Activated CD4-positive, alpha-beta memory T cell treated with anti-CD3 and anti-CD28 coated beads for 36 hours (primary cell): ENCODE measurements at regions not wholly inside any gene's neighbourhood (a gene's known extent, or its start where the extent isn't known, plus 50 kb on each side); places are given as distances from the start of the nearest gene placed in this dataset.

Experiments
- CTCF ChIA-PET: fragments of 350-600 bp; sonication (Branson Sonifier 250); formaldehyde crosslinking; loops from one replicate; lab custom pipeline; 2021; ENCODE audit warnings: antibody characterized with exemption, inconsistent platforms; lab: Charles Lee
- POLR2A ChIA-PET: fragments of 350-600 bp; sonication (Branson Sonifier 250); formaldehyde crosslinking; loops from one replicate; lab custom pipeline; 2021; ENCODE audit warnings: antibody characterized with exemption; lab: Charles Lee
- DNase-seq: peaks from one replicate; pipeline ENCODE4 v3.0.0-alpha.2; 2020
- H3K27ac Mint-ChIP-seq: one replicate; pipeline ENCODE4 v1.8.0; 2021; ENCODE audit warnings: mixed read lengths
- H3K27me3 Mint-ChIP-seq: one replicate; pipeline ENCODE4 v1.8.0; 2021; ENCODE audit warnings: mixed read lengths
- H3K36me3 Mint-ChIP-seq: one replicate; pipeline ENCODE4 v1.8.0; 2021; ENCODE audit warnings: mixed read lengths
- H3K4me1 Mint-ChIP-seq: one replicate; pipeline ENCODE4 v1.8.0; 2021; ENCODE audit warnings: low read depth, mixed read lengths
- H3K4me3 Mint-ChIP-seq: one replicate; pipeline ENCODE4 v1.8.0; 2021; ENCODE audit warnings: mild to moderate bottlenecking, mixed read lengths
- H3K9me3 Mint-ChIP-seq: one replicate; pipeline ENCODE4 v1.8.0; 2021; ENCODE audit warnings: mixed read lengths
- intact Hi-C: fragments of 100-400 bp; cut with micrococcal nuclease; formaldehyde crosslinking; loops from one replicate; pipeline ENCODE4 v1.15.1; 2023

DNA sequence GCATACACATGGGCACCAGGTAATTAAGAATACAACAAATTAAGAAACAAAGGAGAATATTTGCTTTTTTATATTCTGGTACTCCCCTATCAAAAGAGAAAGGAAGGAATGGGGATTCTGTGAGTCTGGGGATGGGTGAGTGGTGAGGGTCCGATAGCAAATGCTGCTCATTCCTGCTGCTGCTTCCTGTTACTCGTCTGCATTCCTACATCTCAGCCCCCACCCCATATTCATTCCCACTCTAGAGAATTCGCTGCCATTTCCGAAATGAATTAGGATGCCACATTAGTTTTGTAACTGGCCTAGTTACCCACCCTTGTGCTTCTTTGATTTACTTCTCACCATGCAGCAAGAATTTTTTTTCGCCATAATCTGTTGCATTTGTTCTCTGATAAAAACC, 1905.3 kb upstream of the PIK3C3 start:
- no peak for DNase-seq
- no peaks in the 10 kb centered on the region for H3K4me1 Mint-ChIP-seq
- H3K4me3 Mint-ChIP-seq: no peak overlapping the region
- H3K9me3 Mint-ChIP-seq: peaks cover 22% of the 10 kb centered on the region
- intact Hi-C loops: no loop called here
- H3K27ac Mint-ChIP-seq: no peak overlapping the region
- POLR2A ChIA-PET: no interaction called here
- CTCF ChIA-PET: no interaction called here
- H3K36me3 Mint-ChIP-seq: no peaks in the 10 kb centered on the region
- no peaks in the 10 kb centered on the region for H3K27me3 Mint-ChIP-seq

DNA sequence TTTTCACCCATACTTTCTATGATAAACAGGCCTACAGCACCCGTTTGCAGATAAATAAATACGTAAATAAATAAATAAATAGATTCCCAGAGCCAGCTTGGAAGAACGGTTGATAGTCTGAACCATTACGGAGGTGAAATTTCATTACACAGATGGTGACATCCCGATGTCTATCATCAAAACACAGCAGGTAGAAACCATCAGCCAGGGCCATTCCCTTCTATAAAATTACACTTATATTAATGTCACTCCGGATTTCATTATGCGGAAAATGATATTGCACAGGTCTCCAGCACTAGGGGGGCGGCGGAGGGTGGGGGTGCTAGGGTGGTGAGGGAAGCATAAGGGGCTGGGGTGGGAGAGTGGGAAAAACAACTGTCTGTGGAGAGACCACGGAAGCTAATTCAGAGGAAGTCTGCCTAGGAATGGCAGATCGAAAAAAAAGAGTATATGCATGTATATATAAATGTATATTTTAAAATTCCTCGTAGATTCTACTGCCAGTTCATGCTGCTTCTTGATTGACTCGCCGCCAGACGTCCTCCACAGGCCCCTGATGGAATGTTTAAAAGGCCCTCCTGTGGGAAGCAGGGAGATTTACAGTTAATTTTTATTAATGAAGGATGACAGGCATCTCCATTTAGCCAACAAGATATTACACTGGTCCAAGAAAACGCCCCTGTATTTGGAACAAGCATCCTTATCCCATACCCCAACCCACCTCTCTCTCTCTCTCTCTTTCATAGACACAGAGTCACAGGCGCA, 1906.0 kb upstream of the PIK3C3 start:
- peaks cover 24% of the 10 kb centered on the region for H3K9me3 Mint-ChIP-seq
- no peak overlapping the region for H3K4me3 Mint-ChIP-seq
- CTCF ChIA-PET: no interaction called here
- H3K27ac Mint-ChIP-seq: no peak overlapping the region
- intact Hi-C loops: no loop called here
- no peak for DNase-seq
- no peaks in the 10 kb centered on the region for H3K4me1 Mint-ChIP-seq
- POLR2A ChIA-PET: no interaction called here
- no peaks in the 10 kb centered on the region for H3K27me3 Mint-ChIP-seq
- H3K36me3 Mint-ChIP-seq: no peaks in the 10 kb centered on the region

DNA sequence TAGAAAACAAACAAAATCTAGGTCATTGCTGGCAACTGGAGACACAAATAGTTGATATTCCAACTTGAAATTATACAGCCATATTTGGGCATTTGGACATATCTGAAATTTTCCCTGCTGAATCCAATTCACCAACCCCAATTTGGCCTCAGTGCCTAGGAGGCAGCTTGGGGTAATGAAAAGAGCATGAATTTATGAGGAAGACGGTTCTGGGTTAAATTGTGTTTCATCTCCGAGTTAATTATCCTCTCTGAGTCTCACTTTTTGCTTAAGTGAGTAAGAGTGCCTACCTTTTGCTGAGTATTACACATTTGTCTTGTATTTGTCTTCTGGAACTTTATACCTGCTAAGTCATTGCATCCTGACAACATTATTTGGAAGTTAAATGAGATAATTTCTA, 1906.8 kb upstream of the PIK3C3 start:
- Mint-ChIP-seq H3K4me3 (no peak overlapping the region), H3K27ac (no peak overlapping the region), H3K4me1 (no peaks in the 10 kb centered on the region), H3K36me3 (no peaks in the 10 kb centered on the region), H3K9me3 (peaks cover 29% of the 10 kb centered on the region), H3K27me3 (no peaks in the 10 kb centered on the region)
- DNase-seq: no peak
- intact Hi-C loops: no loop called here
- POLR2A ChIA-PET: no interaction called here
- CTCF ChIA-PET: no interaction called here

DNA sequence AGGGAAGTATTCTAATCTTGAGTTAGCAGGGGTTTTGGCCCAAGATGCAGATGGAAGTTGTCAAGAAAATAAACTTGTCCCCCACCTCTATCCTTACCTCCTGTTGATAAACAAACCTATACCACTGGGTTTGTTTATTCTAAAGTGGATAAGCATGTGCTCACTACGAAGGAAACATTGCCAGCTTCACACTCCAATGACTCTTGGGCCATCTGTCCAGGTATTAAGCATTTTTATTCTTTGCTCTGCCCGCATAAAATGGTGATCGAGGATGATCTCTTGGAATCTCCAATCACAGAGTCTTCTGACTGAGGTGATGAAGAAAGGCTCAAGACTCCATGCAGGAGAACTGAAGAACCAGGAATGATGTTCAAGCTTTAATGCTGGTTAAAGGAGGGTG, 1908.4 kb upstream of the PIK3C3 start:
- H3K4me3 Mint-ChIP-seq: no peak overlapping the region
- POLR2A ChIA-PET: no interaction called here
- peaks cover 29% of the 10 kb centered on the region for H3K9me3 Mint-ChIP-seq
- CTCF ChIA-PET: no interaction called here
- intact Hi-C loops: no loop called here
- no peaks in the 10 kb centered on the region for H3K36me3 Mint-ChIP-seq
- no peak overlapping the region for H3K27ac Mint-ChIP-seq
- no peaks in the 10 kb centered on the region for H3K27me3 Mint-ChIP-seq
- no peak for DNase-seq
- no peaks in the 10 kb centered on the region for H3K4me1 Mint-ChIP-seq

DNA sequence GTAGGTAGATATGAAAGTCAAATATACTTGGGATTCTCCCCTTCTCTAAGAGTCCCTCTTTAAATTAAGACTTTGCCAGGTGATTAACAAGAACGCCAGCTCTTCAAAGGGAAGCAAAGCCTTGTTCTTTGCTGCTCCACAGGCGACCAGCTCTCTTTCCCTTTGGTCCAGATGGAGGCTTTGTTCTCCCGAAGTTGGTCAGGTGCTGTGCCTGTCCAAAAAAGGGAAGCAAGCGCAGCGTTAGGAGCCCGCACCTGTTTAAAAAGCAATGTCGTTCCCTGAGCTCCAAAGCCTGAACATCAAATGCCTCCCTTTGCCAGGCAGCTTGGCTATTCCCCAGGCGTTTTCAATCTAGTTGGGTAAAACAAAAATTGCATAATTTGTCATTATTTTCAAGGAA, 1913.1 kb upstream of the PIK3C3 start:
- Mint-ChIP-seq H3K4me3 (no peak overlapping the region), H3K36me3 (no peaks in the 10 kb centered on the region), H3K27me3 (no peaks in the 10 kb centered on the region), H3K4me1 (no peaks in the 10 kb centered on the region), H3K27ac (no peak overlapping the region), H3K9me3 (peaks cover 21% of the 10 kb centered on the region)
- CTCF ChIA-PET: no interaction called here
- POLR2A ChIA-PET: no interaction called here
- intact Hi-C loops: no loop called here
- no peak for DNase-seq

DNA sequence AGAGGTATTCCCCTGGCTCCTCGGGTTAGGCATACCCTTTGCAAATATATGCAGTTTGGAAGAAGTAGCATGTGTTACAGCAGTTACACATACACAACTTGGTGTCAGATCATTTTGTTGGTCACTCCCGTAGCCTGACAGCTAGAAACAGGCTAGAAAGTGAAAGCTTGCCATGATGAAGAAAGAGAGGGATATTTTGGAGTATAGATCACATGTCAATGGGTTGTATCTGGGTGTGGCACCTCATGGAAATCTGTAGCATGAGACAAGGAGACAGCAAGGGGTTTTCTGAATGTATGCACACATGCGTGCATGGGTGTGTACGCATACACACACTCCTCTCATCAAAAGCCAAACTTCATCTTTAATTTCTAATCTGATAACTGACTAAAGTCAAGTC, 1914.5 kb upstream of the PIK3C3 start:
- intact Hi-C loops: no loop called here
- Mint-ChIP-seq H3K4me1 (no peaks in the 10 kb centered on the region), H3K27me3 (no peaks in the 10 kb centered on the region), H3K27ac (no peak overlapping the region), H3K4me3 (no peak overlapping the region), H3K36me3 (no peaks in the 10 kb centered on the region), H3K9me3 (peaks cover 9% of the 10 kb centered on the region)
- ChIA-PET POLR2A (no interaction called here), CTCF (no interaction called here)
- DNase-seq: no peak

DNA sequence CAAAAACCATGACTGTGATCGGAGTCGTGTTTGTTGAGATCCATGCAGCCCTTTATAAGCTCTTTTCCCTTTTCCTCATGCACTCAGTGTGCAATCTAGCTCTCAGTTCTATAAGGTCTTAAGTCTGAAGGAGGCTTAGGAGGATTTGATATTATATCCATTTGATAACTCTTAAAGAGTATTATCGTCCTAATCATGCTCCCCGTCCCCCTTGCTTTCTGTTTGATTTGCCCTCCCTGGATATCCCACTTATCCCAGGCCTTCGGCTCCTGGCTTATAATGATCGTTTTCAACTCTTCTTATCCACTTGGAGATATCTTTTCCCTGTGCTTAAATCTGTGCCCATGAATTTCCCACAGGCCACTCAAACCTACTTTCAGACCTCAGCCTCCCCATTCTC, 1917.7 kb upstream of the PIK3C3 start:
- CTCF ChIA-PET: no interaction called here

DNA sequence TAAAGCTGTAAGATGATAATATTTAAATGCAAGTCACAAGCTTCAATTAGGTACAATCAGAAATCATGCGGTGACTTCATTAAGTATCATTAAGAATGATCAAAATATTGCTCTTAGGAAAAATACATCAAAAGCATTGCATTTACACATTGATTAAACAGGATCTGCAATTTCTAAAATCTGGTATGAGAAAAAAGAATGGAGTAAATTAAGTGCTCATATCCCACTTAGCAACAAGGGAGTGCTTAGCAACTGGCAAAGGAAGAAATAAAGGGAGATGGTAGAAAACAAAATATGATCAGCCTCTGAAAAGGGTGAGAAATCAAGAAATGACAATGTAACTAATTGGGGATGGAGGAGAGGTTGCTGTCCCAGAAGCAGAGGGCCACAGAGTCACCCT, 1918.2 kb upstream of the PIK3C3 start:
- H3K27me3 Mint-ChIP-seq: no peaks in the 10 kb centered on the region
- H3K27ac Mint-ChIP-seq: no peak overlapping the region
- DNase-seq: no peak
- no peak overlapping the region for H3K4me3 Mint-ChIP-seq
- H3K4me1 Mint-ChIP-seq: no peaks in the 10 kb centered on the region
- ChIA-PET CTCF (no interaction called here), POLR2A (no interaction called here)
- intact Hi-C loops: no loop called here
- no peaks in the 10 kb centered on the region for H3K9me3 Mint-ChIP-seq
- H3K36me3 Mint-ChIP-seq: no peaks in the 10 kb centered on the region

More for the DNA sequence above, 1917.7 kb upstream of the PIK3C3 start:
- no peak overlapping the region for H3K27ac Mint-ChIP-seq
- H3K9me3 Mint-ChIP-seq: no peaks in the 10 kb centered on the region
- no peaks in the 10 kb centered on the region for H3K4me1 Mint-ChIP-seq
- no peak overlapping the region for H3K4me3 Mint-ChIP-seq
- intact Hi-C loops: no loop called here
- no peak for DNase-seq
- POLR2A ChIA-PET: no interaction called here
- H3K27me3 Mint-ChIP-seq: no peaks in the 10 kb centered on the region
- H3K36me3 Mint-ChIP-seq: no peaks in the 10 kb centered on the region

DNA sequence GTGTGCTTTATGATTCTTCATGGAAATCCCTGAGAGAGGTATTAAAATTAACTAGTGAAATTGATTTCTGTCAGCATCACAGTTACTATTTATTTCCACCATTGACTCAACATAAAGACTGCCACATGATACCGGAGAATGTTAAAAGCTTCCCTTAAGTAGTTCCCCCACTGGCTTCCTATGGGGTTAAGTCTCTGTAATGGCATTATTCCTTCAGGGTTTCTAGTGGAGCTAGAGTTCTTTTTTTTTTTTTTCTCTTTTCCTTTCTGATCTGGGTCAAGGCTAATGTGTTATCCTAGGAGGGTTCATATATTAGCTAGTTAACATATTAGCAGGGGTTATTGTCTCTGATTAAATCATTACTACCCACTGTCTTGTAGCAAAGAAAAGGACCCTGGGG, 1919.1 kb upstream of the PIK3C3 start:
- H3K27me3 Mint-ChIP-seq: no peaks in the 10 kb centered on the region
- H3K27ac Mint-ChIP-seq: no peak overlapping the region
- no peak overlapping the region for H3K4me3 Mint-ChIP-seq
- ChIA-PET POLR2A (no interaction called here), CTCF (no interaction called here)
- intact Hi-C loops: no loop called here
- H3K36me3 Mint-ChIP-seq: no peaks in the 10 kb centered on the region
- H3K4me1 Mint-ChIP-seq: no peaks in the 10 kb centered on the region
- H3K9me3 Mint-ChIP-seq: peaks cover 2% of the 10 kb centered on the region
- no peak for DNase-seq

DNA sequence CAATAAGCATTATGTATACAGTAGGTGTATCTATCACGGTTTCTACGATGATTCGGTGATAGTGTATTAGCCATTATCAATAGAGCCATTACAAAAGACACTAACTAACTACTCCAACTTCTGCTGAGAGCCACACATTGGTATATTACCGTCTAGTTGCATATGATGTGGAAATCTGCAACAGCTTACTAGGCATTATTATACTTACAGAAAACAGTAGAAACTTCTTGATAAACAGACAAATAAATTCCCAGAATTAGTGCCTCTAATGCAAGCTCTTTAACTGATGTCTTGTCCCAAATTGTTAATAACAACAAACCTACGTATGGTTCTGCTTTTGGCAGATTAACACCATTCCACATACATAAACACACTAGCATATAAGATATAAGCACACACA, 1923.0 kb upstream of the PIK3C3 start:
- CTCF ChIA-PET: no interaction called here
- DNase-seq: no peak
- Mint-ChIP-seq H3K36me3 (no peaks in the 10 kb centered on the region), H3K27me3 (no peaks in the 10 kb centered on the region), H3K9me3 (peaks cover 3% of the 10 kb centered on the region), H3K4me3 (no peak overlapping the region), H3K27ac (no peak overlapping the region), H3K4me1 (no peaks in the 10 kb centered on the region)
- intact Hi-C loops: no loop called here
- POLR2A ChIA-PET: no interaction called here

DNA sequence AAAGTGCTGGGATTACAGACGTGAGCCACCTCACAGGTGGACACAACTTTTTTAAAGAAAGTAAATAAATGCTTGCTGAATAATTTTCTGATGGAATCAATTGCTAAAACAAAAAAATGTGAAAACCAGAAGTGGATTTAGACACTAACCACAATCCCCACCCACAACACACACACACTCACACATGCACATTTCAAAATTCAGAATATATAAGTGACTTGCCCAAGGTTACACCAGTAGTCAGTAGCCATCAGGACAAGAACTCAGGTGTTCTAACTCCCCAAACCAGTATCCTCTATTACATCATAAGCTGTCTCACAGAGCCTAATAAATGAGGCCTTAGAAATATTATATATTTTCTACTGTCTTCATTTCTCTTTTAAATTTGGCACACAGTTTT, 1923.6 kb upstream of the PIK3C3 start:
- intact Hi-C loops: no loop called here
- DNase-seq: no peak

DNA sequence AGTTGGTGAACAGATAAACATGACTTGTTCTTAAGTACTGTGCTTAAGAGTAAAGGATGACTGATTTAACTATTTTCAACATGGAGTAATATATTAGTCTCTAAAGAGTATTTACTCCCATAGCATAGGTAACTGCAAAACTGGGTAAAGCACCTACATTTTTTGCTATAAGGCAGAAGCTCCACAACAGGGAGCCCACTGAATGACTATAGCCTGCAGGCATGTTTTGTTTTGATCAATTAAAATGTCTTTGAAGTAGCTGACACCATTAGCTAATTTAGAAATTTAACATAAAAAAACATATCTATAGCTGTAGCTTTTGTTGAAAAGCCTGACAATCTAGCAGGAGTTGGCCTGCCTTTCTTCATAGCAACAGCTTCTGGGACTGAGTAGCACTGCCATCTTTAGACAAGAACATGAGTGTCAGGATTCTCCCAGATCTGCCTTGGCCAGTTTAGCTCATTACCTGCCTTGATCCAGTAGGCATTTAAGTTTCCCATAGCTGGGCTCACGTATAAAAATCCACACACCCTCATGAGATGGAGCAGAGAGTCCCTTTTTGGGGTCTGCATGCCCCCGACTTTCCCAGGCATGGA, 1935.1 kb upstream of the PIK3C3 start:
- CTCF ChIA-PET: no interaction called here

More for the DNA sequence above, 1923.6 kb upstream of the PIK3C3 start:
- peaks cover 3% of the 10 kb centered on the region for H3K9me3 Mint-ChIP-seq
- no peaks in the 10 kb centered on the region for H3K36me3 Mint-ChIP-seq
- H3K4me3 Mint-ChIP-seq: no peak overlapping the region
- no peaks in the 10 kb centered on the region for H3K4me1 Mint-ChIP-seq
- no peaks in the 10 kb centered on the region for H3K27me3 Mint-ChIP-seq
- POLR2A ChIA-PET: no interaction called here
- H3K27ac Mint-ChIP-seq: no peak overlapping the region
- CTCF ChIA-PET: no interaction called here

DNA sequence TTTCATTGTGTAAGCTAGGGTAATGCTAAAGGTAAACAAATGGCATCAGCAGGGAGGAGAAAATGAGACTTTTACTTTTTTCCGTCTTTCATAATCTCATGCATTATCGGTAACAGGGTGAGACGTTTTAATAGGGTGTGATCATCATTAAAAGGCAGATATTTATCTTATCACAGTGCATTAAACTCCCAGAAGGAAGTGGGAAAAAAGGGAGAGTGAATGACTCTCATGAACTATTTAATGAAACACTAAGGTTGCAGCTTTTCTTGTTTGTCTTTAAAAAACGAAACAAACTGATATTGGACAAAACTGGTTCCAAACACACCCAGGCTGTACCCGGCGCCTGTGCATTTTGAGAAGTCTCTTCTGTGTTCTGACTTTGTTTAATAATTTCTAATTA, 1936.8 kb upstream of the PIK3C3 start:
- Mint-ChIP-seq H3K36me3 (no peaks in the 10 kb centered on the region), H3K4me1 (no peaks in the 10 kb centered on the region), H3K4me3 (no peak overlapping the region), H3K9me3 (peaks cover 2% of the 10 kb centered on the region), H3K27ac (no peak overlapping the region), H3K27me3 (no peaks in the 10 kb centered on the region)
- no peak for DNase-seq
- ChIA-PET CTCF (no interaction called here), POLR2A (no interaction called here)
- intact Hi-C loops: no loop called here

More for the DNA sequence above, 1935.1 kb upstream of the PIK3C3 start:
- H3K27me3 Mint-ChIP-seq: no peaks in the 10 kb centered on the region
- H3K4me1 Mint-ChIP-seq: no peaks in the 10 kb centered on the region
- intact Hi-C loops: no loop called here
- H3K36me3 Mint-ChIP-seq: no peaks in the 10 kb centered on the region
- peaks cover 12% of the 10 kb centered on the region for H3K9me3 Mint-ChIP-seq
- POLR2A ChIA-PET: no interaction called here
- no peak for DNase-seq
- no peak overlapping the region for H3K4me3 Mint-ChIP-seq
- no peak overlapping the region for H3K27ac Mint-ChIP-seq
